Mammary epithelial cell (primary cell): ENCODE measurements at regions not wholly inside any gene's neighbourhood (a gene's known extent, or its start where the extent isn't known, plus 50 kb on each side); places are given as distances from the start of the nearest gene placed in this dataset.

Experiments
- CTCF ChIP-seq, 2 donors: IDR thresholded peaks in 1 of 2; conservative IDR thresholded peaks in 1 of 2; 2 replicates each; pipeline ENCODE4 v1.5.1; 2011 to 2012; ENCODE audit warnings: inconsistent platforms in 2 of 2, low read length in 2 of 2, mild to moderate bottlenecking in 2 of 2, control low read depth in 1 of 2, low read depth in 1 of 2; ENCODE audit not compliant: insufficient read depth in 1 of 2; ENCODE audit errors: extremely low read depth in 1 of 2
- EZH2 ChIP-seq: IDR thresholded peaks from 2 replicates; pipeline ENCODE4 v1.6.1; 2012; ENCODE audit warnings: low read length, inconsistent platforms, borderline replicate concordance

GRCh38 chr16:51272420-51272819 is 121.3 kb upstream of the SALL1 start:
- TF ChIP-seq CTCF (conservative IDR thresholded peaks at IDR 0.05 in 1 of 2, IDR thresholded peaks at IDR 0.05 in 1 of 2; ENCODE audit: extremely low read depth in 1 of 2, insufficient read depth in 1 of 2, low read depth in 1 of 2, low read length in 2 of 2) = no peak
- no peak for TF ChIP-seq EZH2
